ENCODE measurements at regions not wholly inside any gene's neighbourhood (a gene's known extent, or its start where the extent isn't known, plus 50 kb on each side); places are given as distances from the start of the nearest gene placed in this dataset.
A peak's percentile ranks its signal among the peaks of the same experiment; 100 is the strongest.

DNA sequence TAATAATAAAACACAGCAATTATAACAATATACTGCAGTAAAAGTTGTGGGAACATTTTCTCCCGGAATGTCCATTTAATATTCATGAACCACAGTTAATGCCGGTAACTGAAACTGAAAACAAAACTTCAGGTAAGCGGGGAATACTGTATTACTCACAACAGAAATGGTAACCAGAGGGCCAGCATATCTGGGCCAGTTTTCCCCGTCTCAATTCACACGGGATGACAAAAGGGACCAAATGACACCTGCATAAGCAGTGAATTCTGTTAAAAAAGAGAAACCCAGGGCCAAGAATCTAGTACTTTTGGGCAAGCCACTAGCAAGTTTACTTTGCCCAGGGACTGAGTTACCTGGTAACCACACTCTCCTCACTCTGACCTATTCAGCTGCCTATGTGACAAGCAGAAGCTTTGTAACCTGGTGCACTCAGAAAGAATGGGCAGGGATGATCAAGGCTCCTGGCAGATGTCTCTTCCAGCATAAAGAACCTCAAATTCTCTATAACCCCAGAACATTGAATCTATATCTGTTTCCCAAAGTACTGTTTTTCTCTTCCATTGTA, 1171.2 kb downstream of the DIAPH3 start:
- TF ChIP-seq EZH2 (IDR thresholded peaks at IDR 0.05; ENCODE audit: low read length, unreplicated experiment) (no peak), EZH2phosphoT487 (IDR thresholded peaks at IDR 0.05; ENCODE audit: borderline replicate concordance, low read length) (no peak)
- TF ChIP-seq, protein P1, sequence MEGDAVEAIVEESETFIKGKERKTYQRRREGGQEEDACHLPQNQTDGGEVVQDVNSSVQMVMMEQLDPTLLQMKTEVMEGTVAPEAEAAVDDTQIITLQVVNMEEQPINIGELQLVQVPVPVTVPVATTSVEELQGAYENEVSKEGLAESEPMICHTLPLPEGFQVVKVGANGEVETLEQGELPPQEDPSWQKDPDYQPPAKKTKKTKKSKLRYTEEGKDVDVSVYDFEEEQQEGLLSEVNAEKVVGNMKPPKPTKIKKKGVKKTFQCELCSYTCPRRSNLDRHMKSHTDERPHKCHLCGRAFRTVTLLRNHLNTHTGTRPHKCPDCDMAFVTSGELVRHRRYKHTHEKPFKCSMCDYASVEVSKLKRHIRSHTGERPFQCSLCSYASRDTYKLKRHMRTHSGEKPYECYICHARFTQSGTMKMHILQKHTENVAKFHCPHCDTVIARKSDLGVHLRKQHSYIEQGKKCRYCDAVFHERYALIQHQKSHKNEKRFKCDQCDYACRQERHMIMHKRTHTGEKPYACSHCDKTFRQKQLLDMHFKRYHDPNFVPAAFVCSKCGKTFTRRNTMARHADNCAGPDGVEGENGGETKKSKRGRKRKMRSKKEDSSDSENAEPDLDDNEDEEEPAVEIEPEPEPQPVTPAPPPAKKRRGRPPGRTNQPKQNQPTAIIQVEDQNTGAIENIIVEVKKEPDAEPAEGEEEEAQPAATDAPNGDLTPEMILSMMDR (conservative IDR thresholded peaks at IDR 0.05; ENCODE audit: low read depth, low read length): no peak
- H3K4me3 ChIP-seq (ENCODE audit: low read length): no peak overlapping the region
- DNase-seq (no peak), ATAC-seq (no peak)
- intact Hi-C loops (cut with micrococcal nuclease): no loop called here
- no peaks in the 10 kb centered on the region for H3K9me2 ChIP-seq (replicated peaks; ENCODE audit: low read length)
- H3K36me3 ChIP-seq (ENCODE audit: low read depth, low read length): no peaks in the 10 kb centered on the region
- ChIA-PET CTCF (no interaction called here), POLR2A (ENCODE audit: unreplicated experiment) (no interaction called here)
- no peaks in the 10 kb centered on the region; the same call in 1 of the 2 replicates for H3K27me3 ChIP-seq (ENCODE audit: low read length)
- H3K9ac ChIP-seq (ENCODE audit: low read length): no peak overlapping the region
- H3K9me3 ChIP-seq (ENCODE audit: low read length): no peaks in the 10 kb centered on the region
- H2AFZ ChIP-seq (ENCODE audit: low read length): no peak overlapping the region
- BruUV-seq (replicated peaks): no TSS peak
- H3K4me2 ChIP-seq (ENCODE audit: low read length): no peak overlapping the region
- H3K27ac ChIP-seq (ENCODE audit: low read length): no peak overlapping the region
- no peaks in the 10 kb centered on the region for H3K4me1 ChIP-seq (ENCODE audit: insufficient read depth, low read length)
- no peaks in the 10 kb centered on the region for H3K79me2 ChIP-seq (ENCODE audit: low read length)
- H4K20me1 ChIP-seq (ENCODE audit: low read length): no peaks in the 10 kb centered on the region
- H3F3A ChIP-seq (ENCODE audit: low read length, unreplicated experiment): no peaks in the 10 kb centered on the region

DNA sequence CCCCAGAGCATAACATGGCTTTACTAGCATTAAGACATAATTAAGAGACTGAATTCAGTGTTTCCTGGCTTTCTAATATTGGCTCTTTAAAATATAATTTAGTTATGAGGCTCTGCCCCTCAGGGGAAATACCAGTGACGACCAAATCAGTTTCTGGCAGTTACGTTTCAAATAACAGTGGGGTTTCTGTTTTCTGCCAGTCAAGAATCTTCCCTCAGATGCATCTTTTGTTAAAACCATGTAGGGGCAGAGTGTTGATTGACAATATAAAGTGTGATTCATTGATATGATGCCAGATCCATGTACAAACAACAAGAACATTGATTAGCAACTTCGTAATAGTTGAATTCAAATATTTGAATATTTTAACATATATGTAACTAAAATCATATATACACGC, 1169.7 kb downstream of the DIAPH3 start:
- Histone ChIP-seq H3K9me2 (replicated peaks; ENCODE audit: low read length) (no peaks in the 10 kb centered on the region), H3K4me1 (ENCODE audit: insufficient read depth, low read length) (no peaks in the 10 kb centered on the region), H3K36me3 (ENCODE audit: low read depth, low read length) (no peaks in the 10 kb centered on the region), H2AFZ (ENCODE audit: low read length) (no peak overlapping the region), H4K20me1 (ENCODE audit: low read length) (no peaks in the 10 kb centered on the region), H3K9me3 (ENCODE audit: low read length) (no peaks in the 10 kb centered on the region), H3K4me2 (ENCODE audit: low read length) (no peak overlapping the region), H3K9ac (ENCODE audit: low read length) (no peak overlapping the region), H3K27ac (ENCODE audit: low read length) (no peak overlapping the region), H3K4me3 (ENCODE audit: low read length) (no peak overlapping the region), H3F3A (ENCODE audit: low read length, unreplicated experiment) (no peaks in the 10 kb centered on the region), H3K27me3 (ENCODE audit: low read length) (no peaks in the 10 kb centered on the region; the same call in 1 of the 2 replicates), H3K79me2 (ENCODE audit: low read length) (no peaks in the 10 kb centered on the region)
- ChIA-PET POLR2A (ENCODE audit: unreplicated experiment) (no interaction called here), CTCF (no interaction called here)
- no peak for DNase-seq
- no TSS peak for BruUV-seq (replicated peaks)
- intact Hi-C loops (cut with micrococcal nuclease): no loop called here
- no peak for ATAC-seq
- no peak for TF ChIP-seq EZH2 (IDR thresholded peaks at IDR 0.05; ENCODE audit: low read length, unreplicated experiment)
- TF ChIP-seq, protein P1 (conservative IDR thresholded peaks at IDR 0.05; ENCODE audit: low read depth, low read length): no peak
- no peak for TF ChIP-seq EZH2phosphoT487 (IDR thresholded peaks at IDR 0.05; ENCODE audit: borderline replicate concordance, low read length)

DNA sequence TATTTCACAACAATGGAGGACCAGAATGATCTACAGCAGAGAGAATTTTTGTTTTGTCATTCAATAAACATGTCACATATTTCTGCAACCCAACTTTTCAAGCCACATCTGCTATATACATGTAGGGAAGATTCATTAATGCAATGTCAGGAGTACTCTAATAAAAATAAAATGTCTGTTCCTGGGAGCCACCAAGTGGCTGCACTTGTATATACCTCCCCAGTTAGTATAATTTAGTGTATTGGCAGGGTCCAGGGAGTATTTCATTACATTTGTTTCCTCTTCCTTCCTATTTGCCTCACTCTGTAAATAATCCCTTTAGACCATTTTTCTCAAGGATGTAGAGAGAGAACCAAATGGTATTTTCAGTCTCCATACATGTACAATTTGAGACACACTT, 1169.0 kb downstream of the DIAPH3 start:
- no TSS peak for BruUV-seq (replicated peaks)
- TF ChIP-seq EZH2 (IDR thresholded peaks at IDR 0.05; ENCODE audit: low read length, unreplicated experiment): no peak
- TF ChIP-seq, protein P1 (conservative IDR thresholded peaks at IDR 0.05; ENCODE audit: low read depth, low read length): no peak; the same call in 1 of the 2 replicates
- no peak for TF ChIP-seq EZH2phosphoT487 (IDR thresholded peaks at IDR 0.05; ENCODE audit: borderline replicate concordance, low read length)
- no peaks in the 10 kb centered on the region for H3K4me1 ChIP-seq (ENCODE audit: insufficient read depth, low read length)
- H3K79me2 ChIP-seq (ENCODE audit: low read length): no peaks in the 10 kb centered on the region
- intact Hi-C loops (cut with micrococcal nuclease): no loop called here
- peak; percentile 2 for DNase-seq
- ChIA-PET CTCF (no interaction called here), POLR2A (ENCODE audit: unreplicated experiment) (no interaction called here)
- H3K27ac ChIP-seq (ENCODE audit: low read length): no peak overlapping the region
- H3K4me3 ChIP-seq (ENCODE audit: low read length): no peak overlapping the region
- no peaks in the 10 kb centered on the region; the same call in 1 of the 2 replicates for H3K27me3 ChIP-seq (ENCODE audit: low read length)
- no peak overlapping the region for H3K9ac ChIP-seq (ENCODE audit: low read length)
- no peaks in the 10 kb centered on the region for H4K20me1 ChIP-seq (ENCODE audit: low read length)
- no peak overlapping the region for H2AFZ ChIP-seq (ENCODE audit: low read length)
- no peaks in the 10 kb centered on the region for H3K36me3 ChIP-seq (ENCODE audit: low read depth, low read length)
- no peak for ATAC-seq
- no peaks in the 10 kb centered on the region for H3K9me2 ChIP-seq (replicated peaks; ENCODE audit: low read length)
- no peaks in the 10 kb centered on the region for H3F3A ChIP-seq (ENCODE audit: low read length, unreplicated experiment)
- H3K4me2 ChIP-seq (ENCODE audit: low read length): no peak overlapping the region
- H3K9me3 ChIP-seq (ENCODE audit: low read length): no peaks in the 10 kb centered on the region
